Left ventricle myocardium inferior (tissue), 1 donor: ENCODE measurements at regions not wholly inside any gene's neighbourhood (a gene's known extent, or its start where the extent isn't known, plus 50 kb on each side); places are given as distances from the start of the nearest gene placed in this dataset.

Source experiments
- DNase-seq: peaks from one replicate; pipeline ENCODE4 v3.0.0-alpha.2; 2020
- H3K27ac ChIP-seq: fragments of 200-600 bp; replicated peaks from 2 replicates; pipeline ENCODE4 v1.8.0; 2021
- H3K27me3 ChIP-seq: fragments of 200-600 bp; 2 replicates; pipeline ENCODE4 v1.8.0; 2021; ENCODE audit warnings: low read depth
- H3K36me3 ChIP-seq: fragments of 200-600 bp; 2 replicates; pipeline ENCODE4 v1.8.0; 2021
- H3K4me1 ChIP-seq: fragments of 200-600 bp; 2 replicates; pipeline ENCODE4 v1.8.0; 2021
- H3K4me3 ChIP-seq: fragments of 200-600 bp; 2 replicates; pipeline ENCODE4 v1.8.0; 2021; ENCODE audit warnings: mild to moderate bottlenecking, moderate library complexity
- H3K9me3 ChIP-seq: fragments of 200-600 bp; replicated peaks from 2 replicates; pipeline ENCODE4 v1.8.0; 2021
- intact Hi-C: fragments of 100-400 bp; cut with micrococcal nuclease; formaldehyde crosslinking; loops from one replicate; pipeline ENCODE4 v1.11.0; 2022
- TF ChIP-seq, protein P1 (sequence below): fragments of 200-600 bp; IDR thresholded peaks from 2 replicates; pipeline ENCODE4 v1.8.0; 2021; ENCODE audit warnings: antibody characterized with exemption, mild to moderate bottlenecking, borderline replicate concordance
- donor health status: DM: no; HTN: yes; CAD: no; lungs with severe emphysema.

DNA sequence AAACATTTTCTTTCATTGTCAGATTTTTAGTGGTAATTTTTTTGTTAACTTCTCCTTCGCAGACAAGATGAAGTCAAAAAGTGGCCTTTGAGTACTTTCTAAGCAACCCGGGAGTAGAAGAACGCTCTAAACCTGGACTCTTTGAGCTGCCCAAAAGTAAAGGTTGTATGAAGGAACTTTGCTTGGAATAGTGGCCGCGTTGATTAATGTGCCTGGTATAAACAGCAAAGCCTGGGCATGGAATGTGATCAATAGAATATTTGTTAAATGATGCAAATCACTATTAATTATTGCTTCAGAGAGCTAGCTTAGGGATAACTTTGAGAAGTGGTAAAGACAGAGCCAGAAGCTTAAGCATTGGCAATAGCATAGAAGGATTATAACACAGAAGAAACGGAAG lies 475.1 kb upstream of the ANKRD30A start:
- peaks cover 8% of the 10 kb centered on the region for H3K9me3 ChIP-seq
- H3K4me1 ChIP-seq, result no peaks in the 10 kb centered on the region
- intact Hi-C loops, result no loop called here
- no peak overlapping the region for H3K27ac ChIP-seq
- no peaks in the 10 kb centered on the region for H3K36me3 ChIP-seq
- H3K27me3 ChIP-seq, result peaks cover 3% of the 10 kb centered on the region
- no peak for DNase-seq
- TF ChIP-seq, protein P1, sequence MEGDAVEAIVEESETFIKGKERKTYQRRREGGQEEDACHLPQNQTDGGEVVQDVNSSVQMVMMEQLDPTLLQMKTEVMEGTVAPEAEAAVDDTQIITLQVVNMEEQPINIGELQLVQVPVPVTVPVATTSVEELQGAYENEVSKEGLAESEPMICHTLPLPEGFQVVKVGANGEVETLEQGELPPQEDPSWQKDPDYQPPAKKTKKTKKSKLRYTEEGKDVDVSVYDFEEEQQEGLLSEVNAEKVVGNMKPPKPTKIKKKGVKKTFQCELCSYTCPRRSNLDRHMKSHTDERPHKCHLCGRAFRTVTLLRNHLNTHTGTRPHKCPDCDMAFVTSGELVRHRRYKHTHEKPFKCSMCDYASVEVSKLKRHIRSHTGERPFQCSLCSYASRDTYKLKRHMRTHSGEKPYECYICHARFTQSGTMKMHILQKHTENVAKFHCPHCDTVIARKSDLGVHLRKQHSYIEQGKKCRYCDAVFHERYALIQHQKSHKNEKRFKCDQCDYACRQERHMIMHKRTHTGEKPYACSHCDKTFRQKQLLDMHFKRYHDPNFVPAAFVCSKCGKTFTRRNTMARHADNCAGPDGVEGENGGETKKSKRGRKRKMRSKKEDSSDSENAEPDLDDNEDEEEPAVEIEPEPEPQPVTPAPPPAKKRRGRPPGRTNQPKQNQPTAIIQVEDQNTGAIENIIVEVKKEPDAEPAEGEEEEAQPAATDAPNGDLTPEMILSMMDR, result no peak
- no peak overlapping the region for H3K4me3 ChIP-seq

- H3K4me1 ChIP-seq, result no peaks in the 10 kb centered on the region
Observed at GRCh38 chr10:36647540-36647939, 477.9 kb upstream of the ANKRD30A start.

GRCh38 chr10:36640626-36641025 lies 484.8 kb upstream of the ANKRD30A start:
- TF ChIP-seq, protein P1, result no peak
- Histone ChIP-seq H3K27ac (no peak overlapping the region), H3K4me1 (no peaks in the 10 kb centered on the region), H3K4me3 (no peak overlapping the region), H3K27me3 (no peaks in the 10 kb centered on the region), H3K9me3 (no peaks in the 10 kb centered on the region), H3K36me3 (no peaks in the 10 kb centered on the region)
- DNase-seq, result no peak
- intact Hi-C loops, result no loop called here

More at GRCh38 chr10:36647540-36647939, 477.9 kb upstream of the ANKRD30A start:
- intact Hi-C loops, result no loop called here
- TF ChIP-seq, protein P1, result no peak
- peaks cover 3% of the 10 kb centered on the region for H3K27me3 ChIP-seq
- DNase-seq, result no peak
- no peak overlapping the region for H3K4me3 ChIP-seq
- H3K36me3 ChIP-seq, result no peaks in the 10 kb centered on the region
- peaks cover 8% of the 10 kb centered on the region for H3K9me3 ChIP-seq
- H3K27ac ChIP-seq, result no peak overlapping the region

GRCh38 chr10:36638462-36639155 lies 486.8 kb upstream of the ANKRD30A start:
- TF ChIP-seq, protein P1, result no peak
- no peaks in the 10 kb centered on the region for H3K9me3 ChIP-seq
- no peaks in the 10 kb centered on the region for H3K4me1 ChIP-seq
- no peaks in the 10 kb centered on the region for H3K36me3 ChIP-seq
- H3K27ac ChIP-seq, result no peak overlapping the region
- no peak for DNase-seq
- no peak overlapping the region for H3K4me3 ChIP-seq
- H3K27me3 ChIP-seq, result no peaks in the 10 kb centered on the region
- intact Hi-C loops, result no loop called here

- intact Hi-C loops, result no loop called here
- Histone ChIP-seq H3K27ac (no peak overlapping the region), H3K4me3 (no peak overlapping the region), H3K9me3 (no peaks in the 10 kb centered on the region), H3K36me3 (no peaks in the 10 kb centered on the region), H3K27me3 (no peaks in the 10 kb centered on the region), H3K4me1 (no peaks in the 10 kb centered on the region)
- TF ChIP-seq, protein P1, result no peak
- no peak for DNase-seq
Observed at GRCh38 chr10:36636879-36637278, 488.5 kb upstream of the ANKRD30A start.
